DMS114 treated with DMSO at 0.1 percent for 48 hours (cell line): ENCODE measurements at regions not wholly inside any gene's neighbourhood (a gene's known extent, or its start where the extent isn't known, plus 50 kb on each side); places are given as distances from the start of the nearest gene placed in this dataset.
"Not testable (repeated sequence)": the region's sequence is repeated elsewhere in the genome, so short reads cannot be mapped to it uniquely, and the experiment has no call there.

Experiments
- DNase-seq: peaks from one replicate; lab custom pipeline; 2025; ENCODE audit not compliant: unreplicated experiment; lab: John Stamatoyannopoulos, UW

DNA sequence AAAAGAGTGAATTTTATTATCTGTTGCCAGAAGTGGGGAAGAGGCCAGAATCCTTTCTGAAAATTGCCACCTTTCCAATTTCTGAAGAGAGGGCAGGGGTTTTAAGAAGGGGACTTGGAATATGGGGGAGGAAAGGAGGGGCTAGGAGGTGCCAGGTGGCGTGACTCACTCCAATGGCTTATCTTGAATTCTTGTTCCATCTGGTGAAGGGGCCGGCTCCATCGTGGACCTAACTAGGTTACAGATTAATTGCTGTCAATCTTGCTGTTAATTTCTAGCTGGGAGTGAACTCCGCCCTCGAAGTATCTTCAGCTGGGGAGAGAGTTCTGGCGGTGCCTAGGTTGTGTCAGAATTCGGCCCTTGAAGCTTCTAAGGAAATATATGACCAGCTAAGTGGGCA, 138.7 kb downstream of the YTHDC2 start:
- DNase-seq: no peak

DNA sequence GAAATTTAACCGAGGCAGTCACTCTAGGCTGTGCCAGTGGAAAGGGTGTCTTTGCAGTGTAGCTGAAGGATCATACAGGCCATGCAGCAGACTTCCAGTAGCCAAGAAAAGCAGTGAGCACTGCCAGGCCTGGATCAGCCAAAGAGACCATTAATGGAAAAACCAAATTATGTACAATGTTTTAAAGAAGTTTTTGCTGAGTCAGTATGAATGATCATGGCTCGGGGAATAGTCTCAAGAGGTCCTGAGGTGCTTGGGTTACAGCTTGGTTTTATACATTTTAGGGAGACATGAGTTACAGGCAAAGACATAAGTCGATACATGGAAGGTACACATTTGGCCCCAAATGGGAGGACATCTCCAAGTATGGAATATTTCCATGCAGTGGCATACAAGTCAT, 141.3 kb downstream of the YTHDC2 start:
- no peak for DNase-seq

- DNase-seq: no peak
These were observed 146.7 kb downstream of the YTHDC2 start for GRCh38 chr5:113660206-113660605.

DNA sequence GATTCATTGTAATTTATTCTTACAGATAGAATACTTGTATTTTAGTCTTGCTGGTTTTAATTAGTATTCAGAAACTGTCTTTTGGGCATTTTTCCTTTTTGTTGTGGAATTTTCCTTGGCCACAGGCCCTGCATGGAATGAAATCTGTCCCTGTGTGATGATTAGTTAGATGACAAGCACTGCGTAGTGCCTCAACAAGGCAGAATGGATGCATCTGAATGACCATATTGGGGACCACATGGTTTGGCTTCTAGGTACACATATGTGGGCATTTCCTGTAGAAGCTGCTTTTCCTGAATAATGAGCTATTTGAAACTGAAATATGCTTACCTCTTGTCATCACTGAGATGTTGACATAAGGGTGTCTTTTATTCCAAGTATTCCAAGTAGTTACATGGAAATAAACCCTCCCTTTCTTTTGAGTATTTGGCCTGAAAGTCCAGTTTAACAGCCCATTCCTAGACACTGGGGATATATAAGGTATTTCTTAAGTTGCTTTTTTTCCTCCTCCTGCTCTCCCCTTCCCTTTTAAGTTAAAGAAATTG, 147.3 kb downstream of the YTHDC2 start:
- no peak for DNase-seq

DNA sequence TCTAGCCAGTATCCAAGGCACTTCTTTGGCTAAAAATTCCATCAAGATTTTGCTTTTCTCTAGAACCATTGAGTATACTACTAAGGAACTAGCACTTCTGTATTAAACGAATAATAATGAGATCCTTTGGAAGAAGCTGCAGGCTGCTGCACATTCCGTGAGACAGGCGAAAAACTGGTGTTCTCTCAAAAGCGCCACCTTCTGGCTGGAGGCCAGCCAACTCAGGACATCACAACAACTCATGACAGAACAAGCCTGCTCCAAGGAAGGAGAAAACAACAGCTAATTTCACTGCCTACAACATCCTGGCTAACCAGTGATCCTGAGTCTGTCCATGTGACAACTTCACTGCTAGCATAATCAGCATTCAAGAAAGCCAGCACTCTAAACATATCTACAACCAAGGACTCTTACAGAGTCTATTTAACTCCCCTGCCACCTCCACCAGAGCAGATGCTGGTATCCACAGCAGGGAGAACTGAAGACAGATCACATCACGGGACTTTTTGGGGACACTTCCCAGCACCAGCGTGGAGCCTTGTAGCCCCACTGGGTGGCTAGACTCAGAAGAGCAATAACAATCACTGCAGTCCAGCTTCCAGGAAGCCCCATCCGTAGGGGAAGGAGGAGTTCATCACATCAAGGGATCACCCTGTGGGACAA, 150.5 kb downstream of the YTHDC2 start:
- peak; percentile 7 for DNase-seq

DNA sequence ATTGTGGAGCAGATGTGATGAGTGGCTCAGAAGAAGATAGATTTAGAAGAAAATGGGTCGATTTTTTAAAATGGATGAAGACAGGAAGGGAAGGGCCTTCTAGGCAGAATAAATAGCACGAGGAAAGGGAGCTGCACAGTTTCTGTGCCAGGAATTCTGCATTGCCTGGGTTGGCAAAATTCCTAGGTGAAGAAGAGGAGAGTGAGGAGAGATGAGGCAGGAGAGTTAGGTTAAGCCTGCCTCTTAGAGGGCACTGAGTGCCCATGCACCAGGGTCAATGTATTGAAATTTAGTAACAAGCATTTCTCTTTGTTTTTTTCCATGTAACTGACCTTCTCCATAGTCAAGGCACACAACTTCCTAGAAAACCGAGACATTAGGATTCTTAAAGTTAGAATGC, 159.5 kb downstream of the YTHDC2 start:
- no peak for DNase-seq

DNA sequence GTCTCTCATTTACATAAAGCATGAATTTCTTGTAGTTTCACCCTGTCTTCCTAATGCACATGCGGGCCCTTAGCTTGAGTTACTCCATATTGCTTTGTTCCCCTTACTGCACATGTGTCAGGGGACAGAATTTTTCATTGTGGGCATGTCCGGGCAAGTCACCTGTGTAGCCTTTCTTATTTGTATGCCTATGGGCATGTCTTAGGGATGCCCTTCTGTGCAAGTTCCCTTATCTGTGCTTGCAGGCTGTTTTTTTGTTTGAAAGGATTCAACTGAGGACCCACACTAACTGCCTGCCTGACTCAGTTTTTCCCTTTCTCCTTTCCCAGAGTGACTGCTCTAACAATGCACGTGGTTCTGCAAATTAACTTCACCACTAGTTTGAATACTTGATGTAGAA, 161.7 kb downstream of the YTHDC2 start:
- no peak for DNase-seq

GRCh38 chr5:113678202-113678601, 164.7 kb downstream of the YTHDC2 start:
- no peak for DNase-seq

DNA sequence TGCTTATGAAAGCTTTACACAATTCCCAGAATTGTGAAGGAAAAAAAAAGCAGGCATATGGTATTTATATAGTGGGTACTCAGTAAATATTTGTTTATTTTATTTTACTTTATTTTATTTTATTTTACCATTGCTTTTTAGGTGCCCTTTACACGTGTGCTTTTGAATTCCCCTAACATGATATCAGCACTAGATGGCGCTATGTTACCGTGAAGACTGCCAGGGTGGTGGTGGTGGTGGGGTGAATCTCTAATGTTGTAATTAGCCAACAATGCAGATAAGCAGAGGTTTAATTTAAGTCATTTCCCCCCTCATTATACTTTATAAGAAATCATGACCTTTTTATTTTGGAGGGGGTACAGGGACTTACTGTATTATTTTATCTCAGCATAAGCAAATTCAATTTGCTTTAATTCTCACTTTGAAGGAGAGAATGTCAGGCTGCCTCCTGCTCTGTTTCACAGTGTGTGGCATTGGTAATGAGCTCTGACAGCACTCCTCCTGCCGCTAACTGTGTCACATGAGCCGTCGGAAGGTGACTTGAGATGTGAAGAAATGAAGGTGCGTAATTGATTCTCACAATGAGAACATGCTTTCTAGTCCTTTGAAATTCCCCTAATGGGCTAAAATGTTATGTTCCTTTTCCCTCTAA, 165.6 kb downstream of the YTHDC2 start:
- peak; percentile 43 for DNase-seq

DNA sequence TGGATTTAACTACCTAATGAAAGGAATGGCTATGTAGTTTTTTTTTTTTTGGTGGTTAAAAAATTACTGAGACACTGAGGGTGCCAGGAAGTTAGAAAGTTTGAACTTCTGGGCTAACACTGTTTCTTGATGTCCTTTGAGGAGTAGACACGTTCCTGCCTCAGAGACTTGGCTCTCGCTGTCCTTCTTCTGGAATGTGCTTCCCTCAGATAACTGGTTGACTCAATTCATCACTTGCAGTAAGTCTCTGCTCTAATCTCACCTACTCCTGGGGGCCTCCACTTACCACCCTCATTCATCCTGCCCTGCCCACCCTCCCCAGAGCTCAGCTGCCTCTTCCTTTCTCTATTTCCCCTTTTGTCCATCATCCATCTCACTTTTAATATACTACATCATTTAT, 167.0 kb downstream of the YTHDC2 start:
- no peak for DNase-seq

GRCh38 chr5:113682497-113683136, 169.1 kb downstream of the YTHDC2 start:
- peak; percentile 13 for DNase-seq

DNA sequence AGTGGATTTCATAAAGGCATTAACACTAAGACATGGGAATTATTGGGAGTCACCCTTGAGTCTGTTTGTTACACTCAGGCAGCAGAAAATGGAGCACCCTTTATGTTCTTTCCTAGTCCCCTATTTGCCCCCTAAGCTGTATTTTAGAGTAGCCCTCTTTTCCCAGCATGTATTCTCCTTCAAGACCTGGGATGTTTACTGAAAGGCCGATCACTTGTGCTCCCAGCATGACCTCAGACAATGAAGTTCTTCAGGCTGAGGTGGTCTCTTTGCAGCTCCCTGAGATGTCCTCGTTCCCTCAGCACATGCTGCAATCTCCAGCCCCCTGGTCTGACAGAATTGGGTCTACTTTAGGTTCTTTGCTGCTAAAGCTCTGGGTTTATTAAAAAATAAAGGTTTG, 169.7 kb downstream of the YTHDC2 start:
- DNase-seq: no peak

DNA sequence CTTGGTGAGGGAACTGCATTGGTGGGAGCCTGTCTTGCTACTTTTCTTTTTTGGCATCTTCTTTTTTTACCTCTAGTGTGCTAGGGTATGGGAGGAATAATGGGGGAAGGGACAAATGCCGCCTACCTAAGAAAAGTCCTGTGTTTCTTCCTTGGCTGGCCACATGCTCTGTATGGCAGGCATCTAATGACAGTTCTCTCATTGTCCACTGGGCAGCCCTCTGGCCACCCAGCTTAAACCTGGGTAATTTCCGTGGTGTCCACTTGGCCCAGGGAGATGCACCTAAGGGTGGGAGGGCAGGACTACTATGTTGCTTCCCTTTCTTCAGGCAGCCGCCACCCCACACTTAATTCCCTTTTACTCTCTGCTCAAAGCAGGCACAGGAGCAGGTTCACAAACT, 173.1 kb downstream of the YTHDC2 start:
- DNase-seq: no peak

DNA sequence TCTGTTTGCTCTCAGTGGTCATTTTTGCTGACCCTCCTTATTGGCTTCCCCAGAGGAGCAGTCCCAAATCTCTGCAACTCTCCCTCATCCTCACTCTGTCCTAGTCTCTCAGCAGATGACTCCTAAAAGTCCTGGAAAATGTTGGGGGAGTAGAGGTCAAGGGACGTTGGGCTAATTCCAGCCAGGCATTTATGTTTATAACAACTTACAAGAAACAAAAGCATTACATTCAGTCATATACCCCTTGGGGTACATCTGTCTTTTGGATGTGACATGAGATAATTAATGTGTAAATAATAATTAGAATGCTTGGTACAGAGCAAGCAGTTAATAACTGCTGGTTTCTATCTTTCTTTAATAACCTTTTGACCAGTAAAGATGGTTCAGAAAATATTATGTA, 176.2 kb downstream of the YTHDC2 start:
- DNase-seq: no peak

GRCh38 chr5:113692466-113692865, 179.0 kb downstream of the YTHDC2 start:
- no peak for DNase-seq

DNA sequence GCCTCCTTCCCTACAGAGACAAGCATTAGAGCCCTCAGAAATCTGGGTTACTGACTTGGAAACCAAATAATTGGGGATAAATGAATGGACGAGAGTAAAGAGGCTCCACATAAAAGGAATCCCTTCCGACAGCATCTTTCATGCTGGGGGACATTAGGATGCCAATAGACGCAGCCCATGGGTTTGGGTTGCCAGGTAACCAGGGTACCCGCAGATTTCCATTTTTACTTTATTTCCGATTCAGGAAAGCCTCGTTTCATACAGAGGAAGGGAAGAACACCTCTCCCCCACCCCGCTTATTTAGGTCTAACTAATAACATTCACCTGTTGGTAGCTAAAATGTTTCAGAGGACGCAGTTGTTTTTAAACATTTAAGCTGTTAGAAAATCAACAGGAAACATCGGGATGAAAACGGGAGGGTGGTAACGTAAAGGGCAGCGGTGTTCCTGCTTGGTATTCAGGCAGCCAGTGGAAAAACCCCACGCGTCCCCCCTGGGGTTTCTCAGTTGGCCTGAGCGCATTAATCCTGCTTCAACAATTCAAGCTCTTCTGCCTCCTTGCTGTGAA, 179.5 kb downstream of the YTHDC2 start:
- no peak for DNase-seq

GRCh38 chr5:113693701-113694100, 180.2 kb downstream of the YTHDC2 start:
- no peak for DNase-seq

DNA sequence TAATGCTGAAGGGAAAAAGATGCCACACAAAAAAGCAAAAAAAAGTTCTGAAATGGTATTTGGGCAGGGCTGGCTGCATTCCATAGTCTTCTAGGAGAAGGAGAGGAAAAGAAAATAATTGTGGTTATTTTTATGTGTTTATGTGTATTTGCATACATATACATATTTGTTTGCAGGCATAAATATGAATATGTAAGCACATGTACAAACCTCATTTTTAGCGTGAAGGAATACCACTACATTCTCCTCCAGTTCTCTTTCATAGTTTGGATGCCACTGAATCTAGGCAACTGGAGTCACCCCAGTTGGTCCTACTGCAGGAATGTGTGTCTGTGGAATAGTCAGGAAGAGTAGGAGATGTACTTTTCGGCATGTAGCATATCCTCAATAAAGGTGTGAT, 181.1 kb downstream of the YTHDC2 start:
- no peak for DNase-seq

- no peak for DNase-seq
These were observed 189.8 kb downstream of the YTHDC2 start for GRCh38 chr5:113703266-113703665.

- no peak for DNase-seq
These were observed 192.2 kb downstream of the YTHDC2 start for GRCh38 chr5:113705657-113706056.

GRCh38 chr5:113713051-113713450, 199.6 kb downstream of the YTHDC2 start:
- DNase-seq: no peak

- DNase-seq: not testable (repeated sequence)
These were observed 202.4 kb downstream of the YTHDC2 start for GRCh38 chr5:113715921-113716320.
